ENCODE measurements at regions not wholly inside any gene's neighbourhood (a gene's known extent, or its start where the extent isn't known, plus 50 kb on each side); places are given as distances from the start of the nearest gene placed in this dataset.

- Mint-ChIP-seq H3K4me3 (ENCODE audit: unreplicated experiment) (no peak overlapping the region), H3K4me1 (ENCODE audit: insufficient read depth, unreplicated experiment) (peaks cover 12% of the 10 kb centered on the region), H3K27me3 (ENCODE audit: insufficient read depth, unreplicated experiment) (no peaks in the 10 kb centered on the region), H3K27ac (ENCODE audit: low read depth, unreplicated experiment) (no peak overlapping the region), H3K9me3 (ENCODE audit: unreplicated experiment) (no peaks in the 10 kb centered on the region), H3K36me3 (ENCODE audit: insufficient read depth, unreplicated experiment) (no peaks in the 10 kb centered on the region)
- no peak for DNase-seq (ENCODE audit: unreplicated experiment)
- intact Hi-C loops (cut with micrococcal nuclease) = no loop called here
- no TSS peak for BruUV-seq (replicated peaks)
- TF ChIP-seq, protein P1, sequence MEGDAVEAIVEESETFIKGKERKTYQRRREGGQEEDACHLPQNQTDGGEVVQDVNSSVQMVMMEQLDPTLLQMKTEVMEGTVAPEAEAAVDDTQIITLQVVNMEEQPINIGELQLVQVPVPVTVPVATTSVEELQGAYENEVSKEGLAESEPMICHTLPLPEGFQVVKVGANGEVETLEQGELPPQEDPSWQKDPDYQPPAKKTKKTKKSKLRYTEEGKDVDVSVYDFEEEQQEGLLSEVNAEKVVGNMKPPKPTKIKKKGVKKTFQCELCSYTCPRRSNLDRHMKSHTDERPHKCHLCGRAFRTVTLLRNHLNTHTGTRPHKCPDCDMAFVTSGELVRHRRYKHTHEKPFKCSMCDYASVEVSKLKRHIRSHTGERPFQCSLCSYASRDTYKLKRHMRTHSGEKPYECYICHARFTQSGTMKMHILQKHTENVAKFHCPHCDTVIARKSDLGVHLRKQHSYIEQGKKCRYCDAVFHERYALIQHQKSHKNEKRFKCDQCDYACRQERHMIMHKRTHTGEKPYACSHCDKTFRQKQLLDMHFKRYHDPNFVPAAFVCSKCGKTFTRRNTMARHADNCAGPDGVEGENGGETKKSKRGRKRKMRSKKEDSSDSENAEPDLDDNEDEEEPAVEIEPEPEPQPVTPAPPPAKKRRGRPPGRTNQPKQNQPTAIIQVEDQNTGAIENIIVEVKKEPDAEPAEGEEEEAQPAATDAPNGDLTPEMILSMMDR (IDR thresholded peaks at IDR 0.05; ENCODE audit: unreplicated experiment) = no peak
- CTCF ChIA-PET = interaction anchor here (1.1 kb wide), 1 partner anchor 687 kb away, joined by 5 read pairs; no protein-coding TSS in a partner anchor
- POLR2A ChIA-PET = no interaction called here
Observed at GRCh38 chr12:105449431-105449830, 118.9 kb downstream of the C12orf75 start.

GRCh38 chr12:105451211-105451610 lies 120.7 kb downstream of the C12orf75 start:
- H3K9me3 Mint-ChIP-seq (ENCODE audit: unreplicated experiment) = no peaks in the 10 kb centered on the region
- H3K4me1 Mint-ChIP-seq (ENCODE audit: insufficient read depth, unreplicated experiment) = peaks cover 1% of the 10 kb centered on the region
- H3K4me3 Mint-ChIP-seq (ENCODE audit: unreplicated experiment) = no peak overlapping the region
- BruUV-seq (replicated peaks) = no TSS peak
- TF ChIP-seq, protein P1 (IDR thresholded peaks at IDR 0.05; ENCODE audit: unreplicated experiment) = no peak
- POLR2A ChIA-PET = no interaction called here
- CTCF ChIA-PET = no interaction called here
- DNase-seq (ENCODE audit: unreplicated experiment) = peak; percentile 11
- intact Hi-C loops (cut with micrococcal nuclease) = no loop called here
- H3K27me3 Mint-ChIP-seq (ENCODE audit: insufficient read depth, unreplicated experiment) = no peaks in the 10 kb centered on the region
- no peaks in the 10 kb centered on the region for H3K36me3 Mint-ChIP-seq (ENCODE audit: insufficient read depth, unreplicated experiment)
- H3K27ac Mint-ChIP-seq (ENCODE audit: low read depth, unreplicated experiment) = no peak overlapping the region

DNA sequence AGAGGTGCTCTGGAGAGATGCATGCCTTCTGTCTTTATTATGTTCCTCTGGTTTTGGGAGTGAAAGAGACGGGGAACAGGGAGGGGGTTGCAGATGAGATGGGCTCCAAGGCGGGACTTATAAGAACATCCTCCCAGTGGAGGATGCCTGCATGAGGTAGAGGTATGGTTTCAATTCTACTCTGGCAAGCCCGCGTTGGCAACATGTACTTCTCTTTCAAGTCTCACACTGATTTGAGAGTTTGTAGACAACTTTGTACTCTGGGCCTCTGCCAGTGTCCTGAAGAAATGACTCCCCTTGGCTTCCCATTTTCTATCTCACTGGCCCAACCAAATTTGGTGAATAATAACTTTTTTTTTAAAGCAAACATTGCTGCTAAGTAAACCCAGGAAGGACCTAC lies 121.3 kb downstream of the C12orf75 start:
- Mint-ChIP-seq H3K27me3 (ENCODE audit: insufficient read depth, unreplicated experiment) (no peaks in the 10 kb centered on the region), H3K4me1 (ENCODE audit: insufficient read depth, unreplicated experiment) (no peaks in the 10 kb centered on the region), H3K27ac (ENCODE audit: low read depth, unreplicated experiment) (no peak overlapping the region), H3K4me3 (ENCODE audit: unreplicated experiment) (no peak overlapping the region), H3K36me3 (ENCODE audit: insufficient read depth, unreplicated experiment) (no peaks in the 10 kb centered on the region), H3K9me3 (ENCODE audit: unreplicated experiment) (no peaks in the 10 kb centered on the region)
- ChIA-PET CTCF (no interaction called here), POLR2A (no interaction called here)
- intact Hi-C loops (cut with micrococcal nuclease) = no loop called here
- TF ChIP-seq, protein P1 (IDR thresholded peaks at IDR 0.05; ENCODE audit: unreplicated experiment) = no peak
- BruUV-seq (replicated peaks) = no TSS peak
- DNase-seq (ENCODE audit: unreplicated experiment) = no peak

DNA sequence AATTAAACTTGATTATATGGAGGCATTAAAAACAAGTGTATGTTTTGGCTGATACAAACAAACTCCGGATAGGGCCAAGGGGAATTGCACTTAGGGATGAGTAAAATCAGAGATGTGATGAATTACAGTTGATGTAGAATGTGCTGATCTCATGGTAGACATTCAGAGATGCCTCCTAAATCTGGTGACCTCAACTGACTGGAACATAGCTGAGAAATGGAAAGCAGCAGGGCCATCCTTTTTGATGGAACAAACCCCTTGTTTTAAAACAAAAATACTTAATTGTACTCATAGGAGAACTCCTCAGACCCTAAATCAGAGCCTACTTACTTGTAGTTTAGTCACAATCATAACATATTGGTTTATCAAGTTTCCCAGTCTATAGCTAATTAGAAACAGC lies 122.8 kb downstream of the C12orf75 start:
- no peaks in the 10 kb centered on the region for H3K4me1 Mint-ChIP-seq (ENCODE audit: insufficient read depth, unreplicated experiment)
- no peak overlapping the region for H3K4me3 Mint-ChIP-seq (ENCODE audit: unreplicated experiment)
- ChIA-PET POLR2A (no interaction called here), CTCF (interaction anchor here (1.0 to 1.4 kb wide), 2 partner anchors 683 to 696 kb away, joined by 3 read pairs; no protein-coding TSS in a partner anchor)
- H3K9me3 Mint-ChIP-seq (ENCODE audit: unreplicated experiment) = peaks cover 4% of the 10 kb centered on the region
- TF ChIP-seq, protein P1 (IDR thresholded peaks at IDR 0.05; ENCODE audit: unreplicated experiment) = no peak
- intact Hi-C loops (cut with micrococcal nuclease) = no loop called here
- BruUV-seq (replicated peaks) = no TSS peak
- no peak overlapping the region for H3K27ac Mint-ChIP-seq (ENCODE audit: low read depth, unreplicated experiment)
- DNase-seq (ENCODE audit: unreplicated experiment) = no peak
- no peaks in the 10 kb centered on the region for H3K27me3 Mint-ChIP-seq (ENCODE audit: insufficient read depth, unreplicated experiment)
- no peaks in the 10 kb centered on the region for H3K36me3 Mint-ChIP-seq (ENCODE audit: insufficient read depth, unreplicated experiment)

All from MCF 10A (cell line).